22Rv1 (cell line): ENCODE measurements at regions not wholly inside any gene's neighbourhood (a gene's known extent, or its start where the extent isn't known, plus 50 kb on each side); places are given as distances from the start of the nearest gene placed in this dataset.

ENCODE experiments used
- H3K27ac ChIP-seq: fragments of 450-650 bp; 2 replicates; pipeline ENCODE4 v1.5.1; 2017
- CTCF ChIP-seq: fragments of 450-650 bp; IDR thresholded peaks from 2 replicates; pipeline ENCODE4 v1.5.1; 2017; ENCODE audit warnings: mild to moderate bottlenecking
- ZFX ChIP-seq: fragments of 450-650 bp; IDR thresholded peaks from 2 replicates; pipeline ENCODE4 v1.6.1; 2017; ENCODE audit warnings: antibody characterized with exemption, borderline replicate concordance

- no peak for TF ChIP-seq ZFX
- TF ChIP-seq CTCF: no peak
- no peak overlapping the region for H3K27ac ChIP-seq
Measured at GRCh38 chr22:22088658-22089458, 106.3 kb upstream of the TOP3B start.

GRCh38 chr22:22087854-22088657 lies 105.5 kb upstream of the TOP3B start:
- TF ChIP-seq ZFX (no peak), CTCF (no peak)
- H3K27ac ChIP-seq: no peak overlapping the region

- H3K27ac ChIP-seq: no peak overlapping the region
- TF ChIP-seq CTCF (no peak), ZFX (no peak)
Measured at GRCh38 chr22:22086501-22087158, 104.0 kb upstream of the TOP3B start.

GRCh38 chr22:22085702-22086500 lies 103.3 kb upstream of the TOP3B start:
- no peak overlapping the region for H3K27ac ChIP-seq
- TF ChIP-seq CTCF: no peak
- no peak for TF ChIP-seq ZFX

- no peak overlapping the region for H3K27ac ChIP-seq
- TF ChIP-seq ZFX: no peak
- no peak for TF ChIP-seq CTCF
Measured at GRCh38 chr22:22084089-22084711, 101.6 kb upstream of the TOP3B start.

GRCh38 chr22:22082960-22083359 lies 100.4 kb upstream of the TOP3B start:
- H3K27ac ChIP-seq: no peak overlapping the region

More at GRCh38 chr22:22082960-22083359, 100.4 kb upstream of the TOP3B start:
- no peak for TF ChIP-seq ZFX
- TF ChIP-seq CTCF: no peak
